CD1c-positive myeloid dendritic cell (primary cell): ENCODE measurements at regions not wholly inside any gene's neighbourhood (a gene's known extent, or its start where the extent isn't known, plus 50 kb on each side); places are given as distances from the start of the nearest gene placed in this dataset.
"Not testable (repeated sequence)": the region's sequence is repeated elsewhere in the genome, so short reads cannot be mapped to it uniquely, and the experiment has no call there.

Experiments
- DNase-seq: peaks from one replicate; pipeline ENCODE4 v3.0.0-alpha.2; 2016; ENCODE audit errors: extremely low spot score

DNA sequence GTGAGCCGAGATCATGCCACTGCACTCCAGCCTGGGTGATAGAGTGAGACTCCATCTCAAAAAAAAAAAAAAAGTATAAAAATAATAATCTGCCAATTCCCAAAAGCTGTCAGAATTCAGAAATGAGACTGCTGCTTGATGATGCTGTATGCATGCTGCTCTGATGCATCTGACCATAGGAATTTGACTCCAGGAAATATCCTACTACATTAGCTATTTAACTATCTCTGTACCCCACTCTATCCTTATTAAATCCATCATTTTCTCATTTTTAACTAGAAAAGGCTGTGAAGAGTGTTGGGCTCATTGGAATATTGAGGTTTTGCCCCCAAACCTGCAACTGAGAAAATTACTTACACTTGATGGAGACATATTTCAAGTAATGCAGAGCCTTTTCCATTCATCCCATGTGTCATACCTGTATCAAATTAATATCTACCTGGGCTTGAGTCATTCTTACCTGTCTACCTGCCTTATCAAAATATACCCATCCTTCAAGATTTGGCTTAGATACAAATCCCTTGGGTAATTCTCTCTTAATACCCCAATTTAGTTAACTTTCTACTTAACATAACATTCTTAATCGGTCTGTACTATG, 135.2 kb upstream of the PREP start:
- no peak for DNase-seq

DNA sequence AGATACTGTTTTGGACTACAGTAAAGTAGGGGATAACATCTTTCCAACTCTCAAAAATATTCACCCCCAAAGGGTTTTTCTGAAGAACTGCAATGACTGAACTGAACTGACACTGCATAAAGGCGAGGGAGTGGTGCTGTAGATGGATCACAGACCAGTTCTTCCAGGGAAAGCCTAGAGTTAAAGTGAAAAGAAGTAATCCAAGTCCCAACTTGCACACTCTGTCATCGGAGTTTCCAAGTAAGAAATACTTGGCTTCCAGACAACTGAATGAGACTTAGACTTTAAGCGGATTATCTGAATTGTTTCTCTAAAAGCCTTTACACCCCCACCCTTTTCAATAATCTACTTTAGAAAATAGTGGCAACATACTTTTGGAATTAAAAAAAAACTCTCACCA, 134.1 kb upstream of the PREP start:
- no peak for DNase-seq

DNA sequence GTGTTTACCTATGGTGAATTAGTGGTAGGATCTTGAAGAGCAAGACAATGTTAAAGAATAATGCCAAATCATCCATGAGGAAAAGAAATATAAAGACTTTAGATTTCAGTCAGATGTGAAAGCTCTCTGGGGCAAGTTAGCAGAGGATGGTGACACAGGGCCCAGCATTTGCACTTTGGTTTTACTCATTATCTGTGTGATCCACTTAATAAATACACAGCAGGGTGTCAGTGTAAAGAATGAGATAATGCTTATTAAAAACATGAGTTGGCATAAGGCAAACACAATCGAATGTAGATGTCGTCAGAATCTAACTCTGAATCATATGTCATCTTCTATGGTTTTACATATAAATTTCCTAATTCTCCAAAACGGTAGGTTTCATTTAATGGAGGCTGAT, 130.4 kb upstream of the PREP start:
- no peak for DNase-seq

DNA sequence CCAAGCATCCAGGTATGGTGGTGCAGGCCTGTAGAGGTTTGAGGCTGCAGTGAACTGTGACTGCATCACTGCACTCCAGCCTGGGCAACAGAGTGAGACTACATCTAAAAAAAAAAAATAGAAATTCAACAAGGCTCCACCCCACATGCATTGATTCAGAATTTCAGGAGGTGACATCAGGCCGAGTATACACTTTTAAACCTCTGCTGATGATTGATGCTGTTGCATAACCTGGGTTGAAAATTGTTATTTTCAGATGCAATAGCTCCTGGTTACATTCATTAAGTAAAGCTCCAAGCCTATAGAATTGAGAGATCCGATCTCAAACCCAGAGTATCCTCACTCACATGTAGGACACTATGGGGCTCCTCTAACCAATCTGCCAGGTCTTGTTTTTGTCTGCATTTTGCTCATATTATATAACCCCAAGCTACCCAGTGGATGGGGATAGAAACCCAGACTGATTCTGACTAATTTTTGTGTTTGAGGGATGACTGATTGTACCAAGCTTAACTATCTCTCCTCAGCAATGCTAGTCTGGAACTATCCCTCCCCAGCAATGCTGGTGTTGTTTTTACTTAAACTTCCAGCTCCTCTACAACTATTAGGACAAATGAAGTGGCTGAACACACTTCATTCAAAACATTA, 123.5 kb upstream of the PREP start:
- DNase-seq: no peak

DNA sequence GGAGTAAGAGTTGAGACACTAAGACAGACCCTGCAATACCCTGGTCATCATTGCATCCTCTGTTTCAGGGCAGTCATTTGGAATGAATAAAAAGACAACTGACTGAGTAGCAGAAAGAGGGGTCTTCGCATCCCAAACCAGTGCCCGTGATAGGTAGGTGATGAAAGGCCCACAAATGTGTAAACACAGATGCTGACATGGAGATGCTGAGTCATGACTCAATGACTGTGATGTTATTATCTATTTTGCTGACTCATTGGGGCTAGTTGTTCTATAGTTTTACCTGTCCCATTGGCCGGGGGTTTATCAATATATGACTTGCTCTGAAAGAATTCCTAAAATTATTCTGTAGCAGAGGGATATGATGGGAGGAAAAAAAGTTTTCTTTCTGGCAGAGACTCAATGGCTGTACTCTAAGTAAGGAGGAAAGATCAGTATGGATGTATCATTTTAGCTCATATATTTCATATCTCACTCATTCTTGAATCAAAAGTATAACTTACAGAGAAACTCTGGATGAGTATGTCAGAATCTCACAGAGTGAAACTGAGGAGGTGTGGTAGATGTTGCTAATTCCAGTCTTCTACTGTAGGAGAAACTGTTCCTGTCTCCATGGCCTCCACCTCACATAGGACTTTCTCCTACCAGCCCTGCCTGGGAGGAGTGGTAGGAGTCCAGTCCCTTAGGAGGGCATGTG, 119.9 kb upstream of the PREP start:
- DNase-seq: no peak

DNA sequence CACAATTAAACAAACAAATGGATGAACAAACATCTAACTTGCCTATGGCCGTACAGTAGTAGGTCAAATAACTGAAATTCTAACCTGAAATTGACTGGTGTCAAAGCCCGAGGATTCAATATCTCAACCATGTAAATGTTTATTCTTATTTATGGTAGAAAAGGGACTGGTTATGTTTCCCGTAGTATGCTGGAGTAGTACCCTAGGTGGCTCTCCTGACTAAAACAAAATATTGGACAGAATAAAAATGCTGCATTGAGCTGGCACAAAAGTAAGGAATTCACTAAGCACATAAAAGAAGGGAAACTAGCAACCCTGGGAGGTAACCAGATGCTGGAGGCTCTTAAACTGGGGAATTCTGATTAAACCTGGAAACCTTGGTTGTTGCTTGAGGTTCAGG, 117.1 kb upstream of the PREP start:
- DNase-seq: no peak

DNA sequence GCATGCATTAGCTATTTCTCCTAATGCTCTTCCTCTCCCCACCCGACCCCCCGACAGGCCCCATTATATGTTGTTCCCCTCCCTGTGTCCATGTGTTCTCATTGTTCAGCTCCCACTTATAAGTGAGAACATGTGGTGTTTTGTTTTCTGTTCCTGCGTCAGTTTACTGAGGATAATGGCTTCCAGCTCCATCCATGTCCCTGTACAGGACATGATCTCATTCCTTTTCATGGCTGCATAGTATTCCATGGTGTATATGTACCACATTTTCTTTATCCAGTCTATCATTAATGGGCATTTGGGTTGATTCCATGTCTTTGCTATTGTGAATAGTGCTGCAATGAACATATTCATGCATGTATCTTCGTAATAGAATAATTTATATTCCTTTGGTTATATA, 116.1 kb upstream of the PREP start:
- DNase-seq: not testable (repeated sequence)

DNA sequence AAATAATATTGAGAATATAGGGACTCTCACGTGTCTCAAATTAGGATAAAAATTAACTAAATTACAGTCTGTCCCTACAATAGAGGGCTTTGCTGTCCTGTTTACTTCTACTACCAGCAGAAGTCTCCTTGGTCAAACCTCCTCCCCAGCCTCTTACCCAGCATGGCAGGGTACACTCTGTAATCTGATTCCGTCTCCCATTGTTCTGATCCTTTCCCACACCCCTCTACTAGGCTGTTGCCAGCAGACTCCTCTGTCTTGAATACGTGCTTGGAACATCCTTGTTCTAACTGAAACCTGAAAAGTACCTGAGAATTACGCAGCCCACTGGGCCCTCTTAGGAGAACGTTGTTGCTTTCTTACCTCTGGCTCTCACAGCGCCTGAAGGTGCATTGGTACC, 112.2 kb upstream of the PREP start:
- DNase-seq: no peak

DNA sequence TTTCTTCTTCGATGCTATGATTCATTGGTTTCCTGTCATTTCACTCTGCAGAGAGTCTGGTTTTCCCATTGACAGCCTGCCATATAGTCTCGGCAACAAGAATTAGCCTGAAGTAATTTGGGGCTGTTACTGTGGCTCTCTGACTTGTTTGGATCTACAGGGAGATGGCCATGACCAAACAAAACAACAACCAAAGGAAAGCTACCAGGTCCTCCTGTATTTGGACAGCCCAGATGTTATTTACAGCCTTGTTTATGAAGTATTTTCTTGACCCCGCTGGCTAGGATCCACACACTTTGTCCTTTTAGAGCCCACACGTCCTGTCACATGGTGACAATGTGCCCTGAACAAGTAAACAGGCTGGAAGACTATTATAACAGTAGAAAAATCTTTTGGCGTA, 111.4 kb upstream of the PREP start:
- no peak for DNase-seq

DNA sequence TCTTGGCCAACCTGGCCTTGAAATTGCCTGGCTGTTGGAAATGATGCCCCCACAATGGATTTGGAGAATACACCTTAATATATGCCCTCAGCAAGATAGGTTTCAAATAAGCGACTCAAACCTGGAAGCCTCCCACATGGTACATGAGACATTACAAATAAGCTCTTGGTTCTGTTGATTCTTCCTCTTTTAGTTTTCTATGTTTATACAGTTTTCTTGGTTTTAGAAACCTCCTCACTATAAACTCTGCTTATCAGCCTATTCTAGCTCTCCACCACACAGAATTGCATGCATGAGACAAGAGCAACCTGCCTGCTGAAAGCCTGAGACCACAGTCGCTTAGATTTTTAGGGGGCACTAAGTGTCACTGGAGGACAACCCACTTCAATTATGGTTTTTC, 108.8 kb upstream of the PREP start:
- DNase-seq: no peak

DNA sequence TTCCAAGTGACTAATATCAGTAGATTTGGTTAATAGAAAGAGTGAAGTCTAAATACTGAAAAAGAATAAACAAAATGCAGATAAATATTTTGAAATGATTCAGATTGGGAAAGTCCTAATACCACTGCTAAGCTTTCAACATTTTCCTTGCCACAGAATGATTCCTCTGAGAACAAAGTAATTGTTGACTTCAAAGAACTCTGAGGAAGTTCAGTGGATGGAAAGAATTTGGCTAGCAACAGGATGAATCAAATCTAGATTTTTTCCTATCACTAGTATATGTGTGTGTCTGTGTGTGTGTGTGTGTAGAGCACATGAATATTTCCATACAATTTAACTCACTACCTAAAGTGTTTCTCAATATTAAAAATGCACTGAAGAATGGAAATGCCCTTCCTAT, 107.9 kb upstream of the PREP start:
- no peak for DNase-seq

DNA sequence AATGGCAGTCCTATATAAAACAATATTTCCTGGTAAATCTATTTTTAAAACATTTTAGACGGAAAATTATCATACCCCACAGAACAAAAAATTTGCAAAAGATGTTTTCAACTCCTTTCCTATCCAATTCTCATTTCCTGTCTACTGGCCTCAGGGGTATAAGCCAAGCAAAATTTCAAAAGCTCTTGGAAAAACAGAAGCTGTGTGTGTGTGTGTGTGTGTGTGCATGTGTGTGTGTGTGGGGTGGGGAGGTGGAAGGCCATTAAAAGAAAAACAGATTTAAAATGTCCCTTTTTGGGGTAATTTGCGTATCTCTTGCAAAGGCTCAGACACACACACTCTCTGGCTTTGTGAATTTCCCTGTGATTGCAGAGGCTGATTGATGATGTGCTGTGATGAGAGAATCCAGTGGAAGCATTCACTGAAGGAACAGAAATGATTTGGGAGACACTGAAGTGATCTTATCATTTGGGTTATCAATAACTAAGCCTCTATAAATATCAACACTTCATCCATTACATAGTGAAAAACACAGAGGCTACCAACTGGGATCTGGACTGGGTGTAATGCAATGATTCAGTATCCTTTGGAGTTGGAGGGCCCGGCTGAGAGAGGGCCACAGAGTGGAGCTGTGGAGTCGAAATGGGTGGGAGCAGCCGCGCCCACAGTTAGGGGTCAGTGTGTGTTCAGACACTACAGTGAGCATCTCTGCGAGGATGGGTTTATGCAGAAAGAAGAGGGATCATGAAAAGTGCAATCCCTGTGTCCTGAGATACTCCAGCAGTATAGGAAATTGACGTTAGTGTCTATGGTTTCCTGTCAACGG, 106.8 kb upstream of the PREP start:
- no peak for DNase-seq

DNA sequence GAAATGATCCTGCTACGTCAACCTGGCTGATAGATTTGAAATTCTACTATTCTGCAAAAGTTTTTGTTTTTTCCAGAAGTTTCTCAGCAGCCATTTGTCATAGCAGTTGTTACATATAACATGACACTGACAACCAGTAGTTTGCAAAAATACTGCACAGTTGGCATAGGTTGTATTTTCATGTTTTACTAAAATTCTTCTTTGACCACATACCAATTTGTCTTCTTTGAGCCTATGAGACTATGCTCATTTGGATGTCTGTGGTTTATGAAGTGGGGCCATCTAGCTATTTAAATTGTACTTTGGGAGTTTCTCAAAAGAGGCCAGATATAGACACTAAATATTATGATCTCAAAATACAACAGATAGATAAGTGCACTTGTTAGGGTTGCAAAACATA, 104.9 kb upstream of the PREP start:
- DNase-seq: no peak

DNA sequence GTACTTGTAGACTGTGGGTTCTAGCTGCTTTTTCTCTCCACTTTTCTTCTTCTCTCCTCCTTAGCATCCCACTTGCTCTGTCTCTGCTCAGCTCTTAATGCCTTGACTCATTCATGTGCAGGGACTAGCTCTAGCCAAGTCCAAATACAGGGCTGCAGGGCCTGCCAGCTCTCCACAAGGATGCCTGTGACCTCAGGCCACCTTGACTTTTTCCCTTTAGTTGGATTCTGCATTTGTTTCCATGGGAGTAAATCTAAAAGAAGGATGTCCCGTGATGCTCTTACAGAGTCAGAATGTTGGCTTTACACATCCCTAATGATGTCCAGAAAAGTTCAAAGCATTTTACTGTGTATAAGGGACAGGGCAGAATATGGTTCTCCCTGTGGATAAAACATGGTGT, 101.8 kb upstream of the PREP start:
- DNase-seq: no peak

DNA sequence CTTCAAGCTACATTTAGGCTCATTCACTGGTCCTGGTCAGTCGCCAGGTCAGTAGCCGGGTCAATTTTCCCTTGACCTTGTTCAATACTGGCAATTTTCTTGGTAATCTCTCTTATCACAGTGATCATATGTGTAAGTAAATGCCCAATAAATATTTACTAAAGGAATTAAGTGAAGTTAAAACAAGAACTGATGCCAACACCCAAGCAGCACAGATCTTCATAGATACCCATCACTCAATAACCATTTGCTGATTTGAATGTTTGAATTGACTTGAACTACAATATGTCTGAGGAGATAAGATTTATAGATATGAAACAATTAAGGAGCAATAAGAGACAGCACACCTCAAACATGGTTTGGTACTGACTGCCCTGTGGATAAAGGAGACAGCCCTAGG, 100.8 kb upstream of the PREP start:
- no peak for DNase-seq

DNA sequence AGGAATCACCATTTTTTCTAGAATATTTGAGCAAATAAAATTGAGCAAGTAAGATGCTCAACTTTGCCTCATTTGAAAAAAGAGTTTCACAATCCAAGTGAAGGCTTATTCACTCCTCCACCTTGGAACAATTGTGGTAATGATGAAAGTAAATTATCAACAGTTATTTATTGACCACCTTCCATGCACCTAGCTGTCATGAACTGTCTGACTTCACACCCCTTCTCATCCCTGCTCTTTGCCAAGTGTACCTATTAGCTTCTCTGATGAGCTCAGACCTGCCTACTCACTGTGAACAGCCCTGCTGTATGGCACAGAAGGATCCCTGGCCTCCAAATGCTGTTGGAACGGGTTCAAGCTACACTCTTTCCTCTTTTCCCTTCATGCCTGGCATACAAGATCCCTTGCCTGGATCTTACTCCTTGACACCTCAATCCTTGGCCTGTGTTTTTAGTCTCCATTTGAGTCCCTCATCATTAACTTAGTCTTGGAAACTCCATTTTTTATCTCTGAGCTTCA, 99.0 kb upstream of the PREP start:
- no peak for DNase-seq

DNA sequence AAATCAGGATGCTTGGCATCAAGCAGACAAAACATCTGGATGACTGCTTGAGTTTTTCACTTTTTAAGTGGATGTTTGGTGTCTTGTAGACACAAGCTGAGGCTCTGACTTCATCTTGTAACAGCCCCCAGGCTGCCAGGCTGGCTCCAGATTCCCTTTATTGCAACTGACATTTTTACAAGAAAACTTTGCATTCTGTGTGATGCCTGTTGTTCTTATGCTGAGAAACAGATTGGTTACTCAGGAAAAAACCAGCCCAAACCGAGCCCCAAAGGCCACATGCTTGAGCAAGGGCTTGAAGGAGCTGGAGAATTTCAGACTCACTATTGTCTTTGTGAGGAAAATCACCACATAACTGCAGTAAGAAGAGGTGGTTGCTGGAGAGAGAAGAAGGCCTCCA, 98.4 kb upstream of the PREP start:
- no peak for DNase-seq

DNA sequence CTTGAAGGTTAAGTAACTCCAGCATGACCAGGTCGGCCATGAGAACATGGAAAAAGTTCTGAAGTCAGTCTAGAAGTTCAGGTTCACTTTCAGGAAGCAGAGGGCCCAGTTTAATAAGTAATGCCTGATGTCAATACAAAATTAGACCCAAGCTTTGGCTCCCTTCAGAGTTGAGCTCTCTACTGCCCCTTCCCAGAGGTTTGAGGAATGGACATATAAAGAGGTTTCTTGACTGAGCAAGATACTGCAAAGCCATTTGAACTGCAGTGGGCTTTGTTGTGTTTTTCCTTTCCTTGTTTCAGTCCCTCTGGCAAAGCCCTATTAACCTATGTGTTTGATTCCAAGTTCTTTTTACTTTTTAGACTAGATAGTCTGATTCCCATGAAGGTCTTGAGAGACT, 97.8 kb upstream of the PREP start:
- DNase-seq: no peak

DNA sequence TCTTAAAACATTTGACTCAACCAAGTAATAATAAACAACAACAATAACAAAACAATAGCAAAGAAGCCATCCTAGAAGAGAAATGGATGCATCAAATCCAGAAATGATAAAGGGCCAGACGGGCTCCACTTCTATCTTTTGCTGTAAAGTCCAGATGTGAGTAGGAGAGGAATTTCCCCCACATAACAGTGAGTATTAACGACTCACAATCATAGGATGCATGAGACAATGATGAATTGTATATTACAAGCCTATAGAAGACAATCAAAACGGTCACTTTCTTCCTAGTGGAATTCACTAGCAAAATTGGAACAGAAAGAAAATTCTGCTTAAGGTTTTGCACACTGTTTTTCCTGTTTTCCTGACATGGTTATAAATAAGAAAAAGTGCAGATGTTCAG, 97.0 kb upstream of the PREP start:
- DNase-seq: no peak

DNA sequence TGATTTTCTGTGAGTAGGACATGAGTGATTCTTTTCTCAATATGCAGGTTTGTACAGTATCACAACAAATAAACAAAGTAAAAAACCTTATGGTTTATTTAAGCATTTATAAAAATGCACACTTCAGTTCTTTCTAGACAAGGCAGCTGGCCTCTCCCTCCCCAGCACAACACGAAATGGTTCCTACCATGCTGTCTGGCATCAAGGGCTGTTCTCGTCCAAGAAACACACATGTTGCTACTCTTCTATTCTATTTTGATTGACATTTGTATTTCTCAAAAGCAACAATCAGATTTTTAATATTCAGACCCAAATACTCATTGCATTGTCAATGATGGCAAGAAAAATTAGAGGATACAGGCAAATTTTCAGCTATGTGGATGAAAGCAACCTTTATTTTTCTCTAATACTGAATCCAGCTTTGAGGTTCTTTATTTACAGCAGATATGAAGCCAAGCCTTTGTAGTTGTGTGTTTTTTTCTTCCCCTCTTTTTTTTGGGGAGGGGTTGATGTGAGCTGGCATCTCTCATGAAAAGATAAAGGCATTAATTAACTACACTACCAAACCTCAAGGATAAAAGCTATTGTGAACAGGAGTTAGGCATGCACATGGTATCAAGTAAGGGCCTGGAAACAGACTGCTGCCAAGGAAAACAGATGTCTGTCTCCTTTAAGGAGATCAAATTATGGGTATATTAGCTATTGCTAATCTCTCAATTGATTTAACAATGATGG, 96.4 kb upstream of the PREP start:
- DNase-seq: no peak

DNA sequence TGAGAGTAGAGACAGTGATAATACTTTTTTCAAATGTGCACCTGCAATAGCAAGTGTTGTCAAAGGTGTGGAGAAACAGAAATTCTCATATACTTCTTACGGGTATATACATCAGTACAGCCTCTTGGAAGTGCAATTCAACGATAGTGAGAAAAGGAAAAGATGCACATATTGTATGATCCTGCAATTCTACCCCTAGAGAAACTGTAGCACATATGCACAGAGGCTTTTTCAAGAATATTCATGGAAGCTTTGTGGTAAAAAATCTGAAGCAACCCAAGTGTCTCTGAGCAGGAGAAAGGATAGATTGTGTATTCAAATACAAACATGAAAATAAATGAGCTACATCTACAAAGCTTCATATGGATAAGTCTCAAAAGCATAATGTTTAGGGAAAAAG, 94.7 kb upstream of the PREP start:
- DNase-seq: no peak

DNA sequence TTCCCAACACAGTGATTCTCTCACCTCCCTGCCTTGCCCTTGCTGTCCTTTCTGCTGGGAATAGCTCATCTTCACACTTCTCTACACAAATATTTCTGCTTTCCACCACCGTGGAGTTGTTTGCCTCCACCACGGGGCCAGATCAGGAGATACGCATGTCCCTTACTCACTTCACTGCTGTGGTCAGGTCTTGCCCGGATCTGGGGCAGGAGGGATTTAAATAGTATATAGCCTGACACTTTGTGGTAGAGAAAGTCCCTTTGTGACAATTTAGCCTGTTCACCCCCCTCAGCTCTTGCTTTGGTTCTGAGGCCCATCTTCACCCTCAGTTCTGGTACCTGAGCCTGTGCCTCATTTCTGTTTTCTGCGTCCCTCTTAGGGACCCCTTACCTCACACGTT, 92.6 kb upstream of the PREP start:
- no peak for DNase-seq
